ENCODE measurements at regions not wholly inside any gene's neighbourhood (a gene's known extent, or its start where the extent isn't known, plus 50 kb on each side); places are given as distances from the start of the nearest gene placed in this dataset.
"Not testable (repeated sequence)": the region's sequence is repeated elsewhere in the genome, so short reads cannot be mapped to it uniquely, and the experiment has no call there.

DNA sequence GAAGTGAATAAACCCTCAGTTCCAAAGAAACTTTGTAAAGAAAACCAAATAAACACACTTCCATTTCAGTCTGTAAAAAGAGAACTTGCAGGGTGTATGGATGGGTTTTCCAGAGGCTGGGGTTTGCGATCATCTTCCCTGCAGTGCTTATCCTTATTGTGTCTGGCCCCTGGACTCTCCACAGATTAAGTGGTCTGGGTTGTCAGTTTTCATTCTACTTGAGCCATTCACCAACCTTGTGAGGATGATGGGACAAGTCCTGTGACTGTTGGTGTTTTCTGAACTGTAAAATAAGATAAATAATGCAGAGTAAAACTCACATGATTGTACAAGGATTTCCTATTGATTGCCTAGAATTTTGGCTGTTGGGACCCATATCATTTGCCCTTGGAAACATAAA is 166.1 kb upstream of the MOCS2 start:
- no peak for DNase-seq (ENCODE audit: low spot score)

DNA sequence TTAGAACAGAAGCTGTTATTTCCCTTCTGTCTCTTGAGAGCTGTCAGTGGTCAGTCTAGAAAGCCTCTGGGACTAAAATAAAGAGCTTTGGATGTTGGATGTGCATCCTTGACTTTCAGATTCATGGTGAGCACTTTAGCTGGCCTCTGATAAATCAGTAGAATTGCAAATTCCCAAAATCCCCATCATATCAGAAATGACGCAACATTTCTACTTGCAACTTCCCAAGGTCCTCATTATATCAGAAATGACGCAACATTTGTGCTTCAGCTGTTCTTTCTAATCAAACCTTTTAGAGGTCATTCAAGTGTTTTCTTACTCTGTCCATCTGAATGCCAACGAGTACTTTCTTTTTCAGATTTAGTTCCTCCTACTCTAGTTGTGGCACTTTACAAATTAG is 167.3 kb upstream of the MOCS2 start:
- no peak for DNase-seq (ENCODE audit: low spot score)

DNA sequence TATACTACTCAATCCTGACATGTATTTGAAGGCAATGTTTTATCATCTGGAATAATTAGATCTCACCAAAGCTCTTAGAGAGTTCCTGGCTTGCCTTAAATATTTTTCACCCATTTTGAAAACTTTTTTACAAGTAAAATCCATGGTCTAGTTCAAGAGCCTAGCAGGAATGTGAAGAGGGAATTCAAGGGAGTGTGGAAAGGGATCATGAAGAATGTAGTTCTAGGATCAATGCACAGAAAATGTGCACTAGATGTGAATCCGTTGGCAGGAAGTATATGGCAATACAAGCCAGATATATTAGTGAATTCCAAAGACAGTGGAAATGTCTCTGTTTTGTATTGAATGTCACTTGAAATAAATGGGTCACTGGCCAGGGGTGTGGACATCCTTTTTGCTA is 167.9 kb upstream of the MOCS2 start:
- no peak for DNase-seq (ENCODE audit: low spot score)

DNA sequence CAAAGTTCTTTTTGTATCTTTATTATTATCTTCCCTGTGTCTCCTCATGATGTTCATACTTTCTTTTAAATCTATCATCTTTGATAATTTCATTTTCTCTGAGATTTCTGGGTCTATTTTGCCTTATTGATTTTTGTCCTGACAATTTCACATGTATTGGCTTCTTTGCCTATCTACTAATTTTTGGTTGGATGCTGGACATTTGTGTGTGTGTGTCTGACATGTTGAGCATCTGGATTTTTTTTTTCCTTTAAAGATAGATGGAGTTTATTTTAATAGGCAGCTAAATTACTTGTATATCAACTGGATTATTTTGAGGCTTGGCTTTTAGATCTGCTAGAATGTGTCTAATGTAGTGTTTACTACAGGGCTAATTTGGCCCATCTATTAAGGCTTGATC is 178.0 kb upstream of the MOCS2 start:
- DNase-seq (ENCODE audit: low spot score): no peak

DNA sequence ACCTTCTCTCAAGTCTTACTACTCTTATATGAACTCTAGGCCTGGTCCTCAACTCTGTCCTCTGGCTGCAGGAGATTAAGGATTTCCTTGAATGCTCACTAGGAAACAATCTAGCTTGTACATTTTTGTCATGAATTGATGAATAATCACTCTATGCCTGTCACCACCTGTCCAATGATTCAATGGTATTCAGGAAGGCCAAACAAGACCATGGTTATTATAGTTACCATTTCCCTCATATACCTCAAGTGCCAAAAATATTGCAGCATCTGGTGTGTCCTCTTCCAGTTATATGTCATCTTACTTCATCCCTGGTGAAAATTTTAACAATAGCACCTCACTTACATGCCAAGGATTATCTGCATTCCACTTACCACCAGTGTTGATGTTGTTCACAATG is 179.0 kb upstream of the MOCS2 start:
- no peak for DNase-seq (ENCODE audit: low spot score)

DNA sequence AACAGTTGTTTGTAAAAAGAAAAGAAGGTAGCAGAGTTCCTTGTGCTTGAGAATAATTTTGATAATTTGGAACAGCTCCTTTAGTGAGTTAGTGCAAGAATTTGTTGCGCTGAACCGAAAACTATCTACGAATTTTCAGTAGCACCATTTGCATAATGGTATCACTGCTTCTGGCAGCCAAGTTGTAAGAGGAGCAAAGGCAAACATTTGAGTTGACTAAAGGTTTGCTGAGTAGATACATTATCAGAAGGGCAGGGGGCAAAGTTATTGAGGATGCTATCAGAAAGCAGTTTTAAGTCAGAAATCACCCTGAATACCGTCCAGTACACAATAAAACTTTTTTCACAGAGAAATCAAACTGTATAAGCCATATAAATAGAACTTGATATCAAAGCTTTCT is 181.5 kb upstream of the MOCS2 start:
- no peak for DNase-seq (ENCODE audit: low spot score)

DNA sequence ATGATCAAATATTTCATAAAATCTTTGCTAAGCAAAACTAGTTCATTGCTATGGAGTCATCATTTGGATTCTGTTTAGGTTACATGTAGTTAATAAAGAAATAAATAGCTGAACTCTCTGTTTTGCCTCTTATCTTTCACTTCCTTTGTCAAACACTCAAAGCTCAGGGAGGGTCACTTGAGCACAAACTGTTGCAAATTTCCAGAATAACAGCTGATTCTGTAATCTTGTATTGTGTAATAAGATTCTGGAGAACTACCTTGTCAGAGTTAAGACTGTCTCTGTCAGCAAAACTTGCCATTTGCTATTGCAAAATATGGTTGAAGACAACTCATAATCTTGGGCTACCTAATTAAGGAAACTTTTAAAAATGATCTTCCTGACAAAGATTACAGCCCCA is 182.0 kb upstream of the MOCS2 start:
- no peak for DNase-seq (ENCODE audit: low spot score)

DNA sequence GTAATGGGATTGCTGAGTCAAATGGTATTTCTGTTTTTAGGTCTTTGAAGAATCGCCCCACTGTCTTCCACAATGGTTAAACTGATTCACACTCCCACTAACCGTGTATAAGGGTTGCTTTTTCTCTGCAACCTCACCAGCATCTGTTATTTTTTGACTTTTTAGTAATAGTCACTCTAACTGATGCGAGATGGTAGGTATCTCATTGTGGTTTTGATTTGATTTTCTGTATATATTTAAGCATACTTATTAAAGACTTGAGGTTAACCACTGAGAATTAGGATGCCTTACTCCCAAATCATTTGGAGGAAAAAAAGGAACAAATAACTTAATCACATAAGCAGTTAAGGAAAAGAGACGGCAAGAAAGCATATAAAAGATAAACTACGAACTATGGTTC is 181.6 kb upstream of the FST start:
- DNase-seq (ENCODE audit: low spot score): no peak

DNA sequence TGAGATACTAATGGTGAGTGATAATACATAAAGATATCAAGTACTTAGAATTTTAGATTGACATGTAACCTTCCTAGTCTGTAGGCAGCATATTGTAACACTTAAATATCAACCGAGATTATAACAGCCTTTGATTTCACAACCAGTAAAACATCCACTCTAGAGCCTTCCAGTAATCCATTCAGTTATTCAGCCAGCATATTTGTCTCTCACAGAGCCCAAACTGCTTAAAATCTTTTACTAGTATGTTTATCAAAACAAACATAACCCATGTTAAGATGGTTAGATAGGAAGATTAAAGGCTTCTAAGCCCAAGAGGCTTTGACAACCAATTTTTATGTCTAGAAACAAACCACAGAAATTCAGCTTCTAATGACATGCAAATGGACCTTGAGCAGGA is 177.9 kb upstream of the FST start:
- no peak for DNase-seq (ENCODE audit: low spot score)

DNA sequence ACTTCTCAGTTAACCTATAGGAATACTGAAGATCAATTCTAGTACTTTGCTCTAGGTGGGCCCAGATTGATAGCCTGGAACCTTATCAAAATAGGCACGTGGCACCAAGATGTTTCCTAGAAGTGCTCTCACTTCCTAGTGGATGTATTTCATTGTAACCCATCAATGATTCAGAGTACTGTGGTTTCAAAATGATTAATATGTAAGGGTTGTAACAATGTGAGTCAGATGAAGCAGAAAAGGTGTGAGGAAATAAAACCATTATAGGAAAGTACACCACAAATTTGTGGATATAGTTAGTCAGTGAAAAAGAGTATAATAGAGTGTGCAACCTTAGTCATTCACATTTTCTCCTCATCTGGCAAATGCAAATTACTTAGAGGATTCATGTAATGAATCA is 177.3 kb upstream of the FST start:
- DNase-seq (ENCODE audit: low spot score): no peak

DNA sequence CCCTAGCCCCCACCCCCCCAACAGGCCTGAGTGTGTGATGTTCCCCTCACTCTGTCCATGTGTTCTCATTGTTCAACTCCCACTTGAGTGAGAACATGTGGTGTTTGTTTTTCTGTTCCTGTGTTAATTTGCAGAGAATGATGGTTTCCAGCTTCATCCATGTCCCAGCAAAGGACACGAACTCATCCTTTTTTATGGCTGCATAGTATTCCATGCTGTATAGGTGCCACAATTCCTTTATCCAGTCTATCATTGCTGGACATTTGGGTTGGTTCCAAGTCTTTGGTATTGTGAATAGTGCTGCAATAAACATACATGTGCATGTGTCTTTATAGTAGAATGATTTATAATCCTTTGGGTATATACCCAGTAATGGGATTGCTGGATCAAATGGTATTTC is 175.1 kb upstream of the FST start:
- DNase-seq (ENCODE audit: low spot score): not testable (repeated sequence)

DNA sequence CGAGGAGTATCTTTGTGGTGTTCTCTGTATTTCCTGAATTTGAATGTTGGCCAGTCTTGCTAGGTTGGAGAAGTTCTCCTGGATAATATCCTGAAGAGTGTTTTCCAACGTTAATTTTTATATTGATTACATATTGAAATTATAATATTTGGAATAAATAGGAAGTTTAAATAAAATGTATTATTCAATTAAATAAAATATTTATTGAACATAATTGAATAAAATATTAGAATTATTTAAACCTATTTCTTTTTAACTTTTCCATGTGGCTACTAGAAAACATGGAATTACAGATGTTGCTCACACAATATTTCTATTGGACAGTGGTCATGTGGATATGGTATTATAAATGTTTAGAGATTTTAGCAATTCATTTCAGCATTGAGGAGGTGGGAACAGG is 170.8 kb upstream of the FST start:
- DNase-seq (ENCODE audit: low spot score): no peak

DNA sequence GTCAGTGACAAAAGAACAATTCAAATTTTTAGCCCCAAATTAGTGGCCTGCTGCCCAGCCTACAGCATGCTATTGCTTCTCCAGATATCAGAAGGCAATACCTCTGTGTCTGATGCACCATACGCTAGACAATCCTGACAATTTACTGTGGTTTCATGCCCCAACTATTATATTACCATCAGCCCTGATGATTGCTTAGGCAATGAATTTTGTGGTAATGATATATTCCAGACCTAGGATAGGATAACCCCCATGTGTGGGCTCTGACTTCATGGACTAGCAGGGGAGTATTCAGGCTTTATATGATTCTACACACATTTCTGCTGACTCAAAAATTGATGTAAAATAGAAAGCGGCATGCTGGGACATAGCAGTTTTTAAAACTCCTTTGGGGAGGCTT is 168.7 kb upstream of the FST start:
- no peak for DNase-seq (ENCODE audit: low spot score)

DNA sequence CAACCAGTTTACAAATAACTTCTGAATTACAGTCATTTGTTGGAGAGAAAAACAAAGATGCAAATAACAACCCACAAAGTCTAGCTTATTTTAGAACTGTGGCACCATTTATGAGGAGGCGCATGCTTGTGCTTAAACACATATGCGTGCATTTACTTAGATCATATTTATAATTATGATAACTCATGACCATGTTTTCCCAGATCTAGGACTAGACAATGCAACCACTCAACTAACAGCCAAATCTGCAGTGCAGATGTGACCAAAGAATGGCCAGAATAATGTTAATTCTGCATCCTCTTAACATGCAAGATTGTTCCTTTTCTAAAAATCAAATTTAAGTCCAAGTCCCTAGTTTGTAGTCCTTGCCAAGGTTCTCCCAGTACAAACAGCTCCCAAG is 167.3 kb upstream of the FST start:
- no peak for DNase-seq (ENCODE audit: low spot score)

DNA sequence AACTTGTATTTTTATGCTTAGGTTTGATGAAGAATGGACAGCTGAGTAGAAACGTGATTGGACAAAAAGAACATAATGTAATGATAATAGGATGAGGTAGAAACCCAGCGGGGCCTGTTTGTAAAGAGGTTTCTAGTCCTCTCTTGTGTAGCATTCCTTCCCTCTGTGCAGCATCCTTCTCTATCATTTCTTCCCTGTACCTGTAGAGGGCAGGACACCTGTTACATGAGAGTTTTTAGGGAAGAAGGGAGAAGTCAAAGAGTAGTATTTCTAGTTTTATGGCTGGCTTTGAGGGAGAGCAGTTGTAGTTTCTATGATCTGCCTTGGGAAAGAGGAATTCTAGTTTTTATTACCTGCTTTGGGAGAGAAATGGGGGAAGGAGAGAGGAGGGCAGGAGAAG is 162.1 kb upstream of the FST start:
- no peak for DNase-seq (ENCODE audit: low spot score)

DNA sequence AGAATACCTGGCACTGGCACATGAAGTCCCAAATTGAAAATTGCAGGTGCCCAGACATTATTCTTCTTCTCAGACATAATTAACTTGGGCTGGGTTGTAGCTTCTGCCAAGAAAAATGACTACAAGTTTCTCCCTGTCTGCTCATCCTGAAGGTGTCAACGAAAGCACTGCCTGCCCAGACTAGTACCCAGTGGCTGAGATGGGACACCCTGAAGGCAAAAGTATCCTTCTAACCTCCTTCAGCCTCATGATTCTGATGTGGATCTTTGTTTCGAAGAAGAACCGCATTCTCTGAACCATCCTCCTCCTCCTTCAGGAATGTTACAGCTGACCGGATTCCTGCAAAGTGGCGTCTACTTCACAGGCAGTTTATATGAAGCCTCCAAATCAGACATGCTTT is 161.1 kb upstream of the FST start:
- DNase-seq (ENCODE audit: low spot score): no peak

DNA sequence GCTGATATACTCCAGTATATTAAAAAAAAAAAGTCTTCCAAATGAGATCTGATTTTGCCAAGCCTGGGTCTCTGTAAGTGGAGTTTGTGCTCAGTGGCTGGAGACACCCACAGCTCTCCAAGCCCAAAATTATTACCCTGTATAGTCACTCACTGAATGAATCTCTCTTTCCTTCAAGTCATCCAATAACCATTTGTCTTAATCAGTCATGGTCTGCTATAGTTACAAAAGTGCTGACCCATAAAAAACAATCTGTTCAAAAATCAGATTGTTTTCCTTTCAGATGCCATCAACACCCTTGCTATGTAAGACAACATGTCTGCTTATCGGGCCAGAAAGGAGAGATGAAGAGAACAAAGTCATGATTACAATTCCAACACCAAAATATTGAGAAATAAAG is 159.4 kb upstream of the FST start:
- DNase-seq (ENCODE audit: low spot score): no peak

DNA sequence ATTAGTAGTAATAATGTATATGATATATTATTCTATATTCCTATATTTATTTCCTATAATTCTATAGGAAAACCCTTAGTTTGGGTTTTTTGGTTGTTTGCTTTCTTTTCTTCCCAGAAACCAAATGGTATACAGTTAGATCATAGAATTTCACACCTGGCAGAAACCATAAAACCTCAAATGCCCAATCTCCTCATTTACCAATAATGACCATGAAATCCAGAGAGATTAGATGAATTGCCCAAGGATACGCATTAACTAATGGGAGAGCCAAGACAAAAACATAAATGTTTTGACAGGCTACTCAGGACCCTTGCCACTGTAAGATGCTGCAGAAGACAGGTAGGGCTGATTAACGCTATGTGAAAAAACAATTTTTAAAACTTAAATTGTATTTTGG is 158.7 kb upstream of the FST start:
- no peak for DNase-seq (ENCODE audit: low spot score)

DNA sequence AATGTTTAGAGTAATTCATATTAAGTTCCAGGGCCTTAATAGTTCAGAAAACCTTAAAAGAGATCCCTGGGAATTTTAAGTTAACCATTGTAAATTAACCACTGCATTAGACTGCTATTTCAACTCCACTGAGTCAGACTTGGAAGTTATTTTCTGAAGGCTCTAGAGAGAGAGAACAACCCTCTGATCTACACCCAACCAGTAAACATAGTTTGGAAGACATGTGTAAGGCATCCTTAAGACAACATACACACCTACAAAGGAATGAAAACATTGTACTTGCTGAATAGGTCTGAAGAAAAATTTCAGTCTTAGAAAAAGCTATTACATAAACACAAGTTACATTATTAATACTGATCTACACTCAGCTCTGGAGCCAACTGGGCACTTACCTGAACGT is 158.2 kb upstream of the FST start:
- no peak for DNase-seq (ENCODE audit: low spot score)

DNA sequence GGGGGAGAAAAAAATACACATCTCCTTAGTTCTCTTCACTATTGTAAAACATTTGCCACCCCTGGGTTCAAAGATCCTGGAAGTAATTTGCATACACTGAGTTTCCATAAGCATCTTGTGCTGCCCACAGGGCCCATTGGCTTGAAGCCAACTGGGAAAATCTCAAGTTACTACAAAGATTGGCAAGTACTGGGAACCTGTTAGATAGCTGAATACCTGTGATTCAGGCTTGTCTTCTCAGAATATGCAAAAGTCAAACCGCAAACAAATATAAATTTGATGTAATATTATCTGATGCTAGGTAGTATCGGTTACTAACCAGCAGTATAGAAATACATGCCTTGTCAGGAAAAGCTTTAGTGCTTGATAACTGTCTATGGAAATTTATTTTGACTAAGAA is 156.9 kb upstream of the FST start:
- DNase-seq (ENCODE audit: low spot score): no peak

DNA sequence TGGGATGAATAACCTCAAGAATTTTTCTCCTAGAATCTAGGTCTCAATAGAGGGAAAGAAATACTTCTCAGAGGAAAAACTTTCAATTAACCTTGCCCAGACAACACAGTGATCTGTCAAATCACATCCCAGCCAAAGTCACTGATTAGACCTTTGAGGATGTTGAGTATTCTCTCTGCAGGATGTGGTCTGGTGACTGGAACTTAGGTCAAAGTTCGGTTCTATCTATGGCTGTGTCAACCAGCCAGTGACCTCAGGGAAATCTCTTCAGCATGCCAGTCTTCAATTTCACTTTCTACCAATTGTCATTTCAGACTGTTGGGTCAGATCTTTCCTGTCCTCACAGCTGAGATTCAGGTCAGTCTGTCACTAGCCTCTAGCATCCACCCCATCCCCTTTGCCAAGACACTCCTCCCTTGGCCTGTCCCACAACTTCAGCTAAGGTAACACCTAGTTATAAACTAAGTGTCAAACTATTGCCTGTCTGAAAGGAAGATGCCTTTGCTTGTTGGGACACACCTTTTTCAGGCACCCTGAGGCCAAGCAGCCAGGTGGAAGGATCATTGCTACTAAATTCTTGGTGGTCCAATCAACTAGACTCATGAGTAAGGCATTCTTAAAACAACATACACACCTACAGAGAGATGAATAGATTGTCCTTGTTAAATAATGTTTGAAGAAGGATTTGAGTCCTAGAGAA is 156.3 kb upstream of the FST start:
- no peak for DNase-seq (ENCODE audit: low spot score)

DNA sequence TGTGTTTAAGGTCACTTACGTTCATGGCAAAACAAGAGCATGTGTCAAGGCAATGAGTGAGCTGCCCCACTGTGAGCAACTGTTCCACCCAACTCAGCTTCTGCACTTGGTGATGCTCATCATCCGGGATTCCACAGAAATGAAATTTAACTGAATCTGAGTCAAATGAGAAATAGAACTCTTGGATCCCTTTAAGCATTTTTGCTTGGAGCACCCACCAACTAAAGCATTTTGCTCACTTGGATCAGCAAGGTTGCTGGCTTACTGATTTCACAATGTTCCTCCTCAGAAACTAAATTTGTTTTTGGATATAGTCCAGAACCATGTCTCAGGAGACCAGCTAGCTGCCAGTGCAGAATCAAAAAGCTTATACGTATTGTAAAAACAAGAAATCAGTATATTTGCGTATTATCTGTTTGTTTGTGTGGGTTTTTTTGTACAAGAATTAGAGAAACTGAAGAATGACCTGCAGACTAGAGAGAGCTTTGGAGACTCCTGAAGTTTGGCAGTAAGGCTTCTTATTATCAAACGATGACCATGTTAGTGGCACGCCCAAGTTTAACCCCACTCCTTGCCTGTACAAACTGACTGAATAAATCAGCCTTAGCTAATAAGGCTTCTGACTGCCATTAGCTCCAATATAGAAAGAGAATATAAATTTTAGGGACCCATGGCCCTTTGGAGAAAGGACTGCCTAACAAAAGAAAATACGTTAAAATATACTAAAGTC is 153.8 kb upstream of the FST start:
- no peak for DNase-seq (ENCODE audit: low spot score)

DNA sequence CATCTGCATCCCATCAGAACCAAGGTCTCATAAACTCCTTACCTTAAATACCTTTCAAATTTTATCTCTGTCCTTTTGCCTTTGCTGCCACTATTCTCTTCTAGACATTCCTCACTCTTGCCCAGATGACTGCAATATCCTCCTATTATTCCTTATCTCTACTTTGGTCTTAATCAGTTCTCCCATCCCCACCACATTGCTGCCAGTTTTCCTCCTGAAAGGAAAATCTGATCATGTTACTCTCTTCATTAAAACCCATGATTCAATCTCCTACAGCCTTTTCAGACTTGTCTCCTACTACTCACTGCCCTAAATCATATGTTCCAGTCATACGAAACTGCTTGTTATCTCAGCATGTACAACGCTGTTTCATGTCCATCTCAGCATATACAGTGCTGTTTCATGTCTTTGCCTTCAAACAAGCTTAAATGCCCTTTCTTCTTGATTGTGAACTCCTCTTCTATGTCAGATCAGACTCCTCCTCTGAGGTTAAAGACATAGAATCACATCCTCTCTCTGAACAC is 152.6 kb upstream of the FST start:
- no peak for DNase-seq (ENCODE audit: low spot score)

DNA sequence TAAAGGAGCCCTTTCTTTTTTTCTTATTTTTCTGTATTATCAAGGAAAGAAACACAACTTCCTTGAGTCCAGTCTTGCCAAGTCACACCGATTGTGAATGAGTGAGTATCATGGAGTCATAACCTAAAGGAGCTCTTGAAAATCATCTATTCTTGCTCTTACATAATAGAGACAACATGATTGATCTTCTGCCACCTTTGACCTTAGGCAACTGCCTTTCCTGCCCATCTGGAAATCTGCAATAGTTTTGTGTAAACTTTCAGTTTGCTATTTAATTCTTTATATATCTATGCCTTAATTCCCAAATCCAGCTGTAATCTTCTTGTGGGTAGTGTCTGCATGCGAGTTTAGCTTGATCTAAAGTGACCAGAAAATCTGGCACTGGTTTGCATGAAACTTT is 149.9 kb upstream of the FST start:
- no peak for DNase-seq (ENCODE audit: low spot score)

All from globus pallidus (tissue), 1 donor.